ENCODE measurements at regions not wholly inside any gene's neighbourhood (a gene's known extent, or its start where the extent isn't known, plus 50 kb on each side); places are given as distances from the start of the nearest gene placed in this dataset.

GRCh38 chr7:119826547-119826946 lies 446.4 kb upstream of the KCND2 start:
- H3K4me3 ChIP-seq (ENCODE audit: low read length), result no peak overlapping the region
- no peaks in the 10 kb centered on the region for H3K27me3 ChIP-seq (ENCODE audit: insufficient read depth, low read depth, low read length)
- H3F3A ChIP-seq (ENCODE audit: insufficient read depth, low read length, poor library complexity, severe bottlenecking), result no peaks in the 10 kb centered on the region
- no peak overlapping the region for H3K27ac ChIP-seq (ENCODE audit: low read length)
- H4K20me1 ChIP-seq (ENCODE audit: insufficient read depth), result no peaks in the 10 kb centered on the region
- no peak overlapping the region for H3K9ac ChIP-seq (ENCODE audit: low read length)
- no peaks in the 10 kb centered on the region for H3K9me3 ChIP-seq (ENCODE audit: low read length)
- no peaks in the 10 kb centered on the region for H3K36me3 ChIP-seq (ENCODE audit: insufficient read depth, low read length)
- no peaks in the 10 kb centered on the region for H3K79me2 ChIP-seq (replicated peaks; ENCODE audit: insufficient read depth, low read length)
- TF ChIP-seq REST (IDR thresholded peaks at IDR 0.05; ENCODE audit: borderline replicate concordance) (no peak), SMC3 (conservative IDR thresholded peaks at IDR 0.05; ENCODE audit: poor library complexity) (no peak), TAF1 (IDR thresholded peaks at IDR 0.05; ENCODE audit: low read depth) (no peak), EP300 (conservative IDR thresholded peaks at IDR 0.05; ENCODE audit: poor library complexity, severe bottlenecking) (no peak), POLR2AphosphoS5 (IDR thresholded peaks at IDR 0.05) (no peak), EZH2 (IDR thresholded peaks at IDR 0.05; ENCODE audit: borderline replicate concordance, insufficient read depth, low read length, poor library complexity, severe bottlenecking) (no peak), MXI1 (conservative IDR thresholded peaks at IDR 0.05; ENCODE audit: poor library complexity, severe bottlenecking) (no peak), CTCF (IDR thresholded peaks at IDR 0.05; ENCODE audit: poor library complexity, severe bottlenecking) (no peak), RAD21 (conservative IDR thresholded peaks at IDR 0.05) (no peak)
- H3K4me2 ChIP-seq (ENCODE audit: low read length), result no peak overlapping the region
- H3K9me2 ChIP-seq (ENCODE audit: insufficient read depth, low read length), result no peaks in the 10 kb centered on the region
- no peak overlapping the region for H2AFZ ChIP-seq (ENCODE audit: low read depth, low read length)

- Histone ChIP-seq H3K9me3 (ENCODE audit: low read length) (no peaks in the 10 kb centered on the region), H3K79me2 (replicated peaks; ENCODE audit: insufficient read depth, low read length) (no peaks in the 10 kb centered on the region), H2AFZ (ENCODE audit: low read depth, low read length) (no peak overlapping the region), H4K20me1 (ENCODE audit: insufficient read depth) (no peaks in the 10 kb centered on the region), H3K27ac (ENCODE audit: low read length) (no peak overlapping the region), H3K4me3 (ENCODE audit: low read length) (no peak overlapping the region), H3F3A (ENCODE audit: insufficient read depth, low read length, poor library complexity, severe bottlenecking) (no peaks in the 10 kb centered on the region), H3K36me3 (ENCODE audit: insufficient read depth, low read length) (no peaks in the 10 kb centered on the region), H3K4me2 (ENCODE audit: low read length) (no peak overlapping the region), H3K27me3 (ENCODE audit: insufficient read depth, low read depth, low read length) (no peaks in the 10 kb centered on the region), H3K9ac (ENCODE audit: low read length) (no peak overlapping the region), H3K9me2 (ENCODE audit: insufficient read depth, low read length) (no peaks in the 10 kb centered on the region)
- no peak for TF ChIP-seq REST (IDR thresholded peaks at IDR 0.05; ENCODE audit: borderline replicate concordance)
- no peak for TF ChIP-seq EZH2 (IDR thresholded peaks at IDR 0.05; ENCODE audit: borderline replicate concordance, insufficient read depth, low read length, poor library complexity, severe bottlenecking)
- TF ChIP-seq SMC3 (conservative IDR thresholded peaks at IDR 0.05; ENCODE audit: poor library complexity), result no peak
- TF ChIP-seq TAF1 (IDR thresholded peaks at IDR 0.05; ENCODE audit: low read depth), result no peak
- TF ChIP-seq EP300 (conservative IDR thresholded peaks at IDR 0.05; ENCODE audit: poor library complexity, severe bottlenecking), result no peak
- no peak for TF ChIP-seq POLR2AphosphoS5 (IDR thresholded peaks at IDR 0.05)
- no peak for TF ChIP-seq MXI1 (conservative IDR thresholded peaks at IDR 0.05; ENCODE audit: poor library complexity, severe bottlenecking)
- TF ChIP-seq RAD21 (conservative IDR thresholded peaks at IDR 0.05), result no peak
- TF ChIP-seq CTCF (IDR thresholded peaks at IDR 0.05; ENCODE audit: poor library complexity, severe bottlenecking), result no peak
Measured at GRCh38 chr7:119838444-119838843, 434.5 kb upstream of the KCND2 start.

All from neural cell (in vitro differentiated cells).